Breast epithelium (tissue), 4 donors: ENCODE measurements at regions not wholly inside any gene's neighbourhood (a gene's known extent, or its start where the extent isn't known, plus 50 kb on each side); places are given as distances from the start of the nearest gene placed in this dataset.

Experiments
- DNase-seq, 2 donors: peaks; one replicate each; pipeline ENCODE4 v3.0.0-alpha.2; 2019; ENCODE audit warnings: low spot score in 2 of 2
- H3K27ac ChIP-seq, 2 donors: fragments of 200-600 bp; sonication (generic) in 1 of 2; one replicate each; pipeline ENCODE4 v1.5.1; 2016 to 2019; ENCODE audit warnings: mild to moderate bottlenecking in 1 of 2
- H3K27me3 ChIP-seq, 2 donors: fragments of 200-600 bp; sonication (generic) in 1 of 2; one replicate each; pipeline versions ENCODE4 v1.5.1 to v1.6.0; 2017 to 2019; ENCODE audit warnings: control low read depth in 1 of 2, mild to moderate bottlenecking in 1 of 2
- H3K36me3 ChIP-seq: fragments of 200-600 bp; one replicate; pipeline ENCODE4 v1.5.1; 2019
- H3K4me1 ChIP-seq, 2 donors: fragments of 200-600 bp; sonication (generic); one replicate each; pipeline ENCODE4 v1.5.1; 2016 to 2019; ENCODE audit warnings: control low read depth in 1 of 2
- H3K4me3 ChIP-seq, 3 donors: fragments of 200-600 bp; sonication (generic); 1 replicate in 2 of 3; 2 replicates in 1 of 3; pipeline ENCODE4 v1.5.1; 2016 to 2019; ENCODE audit warnings: mild to moderate bottlenecking in 3 of 3, moderate library complexity in 2 of 3
- H3K9me3 ChIP-seq, 2 donors: fragments of 200-600 bp; sonication (generic) in 1 of 2; one replicate each; pipeline ENCODE4 v1.5.1; 2016 to 2019; ENCODE audit warnings: control low read depth in 1 of 2
- CTCF ChIP-seq, 3 donors: fragments of 450-650 bp; IDR thresholded peaks; one replicate each; pipeline ENCODE4 v1.5.1; 2016 to 2017; ENCODE audit warnings: antibody characterized with exemption in 3 of 3, mild to moderate bottlenecking in 3 of 3, moderate library complexity in 3 of 3
- POLR2A ChIP-seq: fragments of 450-650 bp; IDR thresholded peaks from one replicate; pipeline ENCODE4 v1.6.1; 2016; ENCODE audit warnings: antibody characterized with exemption, mild to moderate bottlenecking, moderate library complexity
- POLR2AphosphoS5 ChIP-seq, 3 donors: sonication (generic); formaldehyde crosslinking; IDR thresholded peaks; one replicate each; pipeline ENCODE4 v1.6.1; 2017; ENCODE audit warnings: antibody characterized with exemption in 3 of 3
- intact Hi-C: fragments of 100-400 bp; cut with DNase I; formaldehyde crosslinking; loops from one replicate; pipeline ENCODE4 v1.15.1; 2023; ENCODE audit warnings: low total_unique reads

GRCh38 chr11:115652094-115652493, 147.9 kb upstream of the CADM1 start:
- intact Hi-C loops, result no loop called here
- Histone ChIP-seq H3K36me3 (no peaks in the 10 kb centered on the region), H3K4me3 (no peak overlapping the region), H3K9me3 (no peaks in the 10 kb centered on the region), H3K27ac (no peak overlapping the region), H3K27me3 (peaks cover 0 to 4% of the 10 kb centered on the region in 2 donors), H3K4me1 (no peaks in the 10 kb centered on the region)
- DNase-seq, result no peak
- TF ChIP-seq CTCF (IDR thresholded peaks at IDR 0.05) (no peak), POLR2A (no peak), POLR2AphosphoS5 (IDR thresholded peaks at IDR 0.05) (no peak)

- H3K27ac ChIP-seq, result no peak overlapping the region
- H3K27me3 ChIP-seq, result no peaks in the 10 kb centered on the region
- no peaks in the 10 kb centered on the region for H3K4me1 ChIP-seq
- H3K4me3 ChIP-seq, result no peak overlapping the region
- no peak for DNase-seq
- intact Hi-C loops, result loop anchor here (5.0 kb wide), 1 partner anchor 413 kb away; no protein-coding TSS in a partner anchor
- no peaks in the 10 kb centered on the region for H3K9me3 ChIP-seq
- no peaks in the 10 kb centered on the region for H3K36me3 ChIP-seq
- TF ChIP-seq CTCF (IDR thresholded peaks at IDR 0.05), result no peak
- TF ChIP-seq POLR2AphosphoS5 (IDR thresholded peaks at IDR 0.05), result no peak
- no peak for TF ChIP-seq POLR2A
Measured at GRCh38 chr11:115649461-115649860, 145.2 kb upstream of the CADM1 start.

GRCh38 chr11:115645631-115646317, 141.6 kb upstream of the CADM1 start:
- H3K36me3 ChIP-seq, result no peaks in the 10 kb centered on the region
- no peaks in the 10 kb centered on the region for H3K9me3 ChIP-seq
- intact Hi-C loops, result loop anchor here (2.0 to 5.0 kb wide), 2 partner anchors 69 to 417 kb away; no protein-coding TSS in a partner anchor
- no peak overlapping the region for H3K27ac ChIP-seq
- H3K27me3 ChIP-seq, result peaks cover 0 to 8% of the 10 kb centered on the region in 2 donors
- H3K4me1 ChIP-seq, result no peaks in the 10 kb centered on the region
- TF ChIP-seq POLR2A (no peak), CTCF (IDR thresholded peaks at IDR 0.05) (no peak), POLR2AphosphoS5 (IDR thresholded peaks at IDR 0.05) (no peak)
- no peak for DNase-seq
- no peak overlapping the region for H3K4me3 ChIP-seq

- H3K27me3 ChIP-seq, result peaks cover 0 to 8% of the 10 kb centered on the region in 2 donors
- H3K4me1 ChIP-seq, result no peaks in the 10 kb centered on the region
- no peak overlapping the region for H3K4me3 ChIP-seq
- no peak for DNase-seq
- no peaks in the 10 kb centered on the region for H3K9me3 ChIP-seq
- H3K27ac ChIP-seq, result no peak overlapping the region
- TF ChIP-seq CTCF (IDR thresholded peaks at IDR 0.05), result no peak
- no peak for TF ChIP-seq POLR2AphosphoS5 (IDR thresholded peaks at IDR 0.05)
- TF ChIP-seq POLR2A, result no peak
- H3K36me3 ChIP-seq, result no peaks in the 10 kb centered on the region
- intact Hi-C loops, result loop anchor here (5.0 kb wide), 1 partner anchor 417 kb away; no protein-coding TSS in a partner anchor
Measured at GRCh38 chr11:115644856-115645255, 140.6 kb upstream of the CADM1 start.

GRCh38 chr11:115643549-115644270, 139.5 kb upstream of the CADM1 start:
- H3K4me1 ChIP-seq, result no peaks in the 10 kb centered on the region
- H3K4me3 ChIP-seq, result no peak overlapping the region
- no peak overlapping the region for H3K27ac ChIP-seq
- TF ChIP-seq POLR2AphosphoS5 (IDR thresholded peaks at IDR 0.05), result no peak
- TF ChIP-seq POLR2A, result no peak
- TF ChIP-seq CTCF (IDR thresholded peaks at IDR 0.05), result no peak
- no peak for DNase-seq
- peaks cover 0 to 8% of the 10 kb centered on the region in 2 donors for H3K27me3 ChIP-seq
- intact Hi-C loops, result no loop called here
- H3K9me3 ChIP-seq, result no peaks in the 10 kb centered on the region
- no peaks in the 10 kb centered on the region for H3K36me3 ChIP-seq
